ENCODE measurements at regions not wholly inside any gene's neighbourhood (a gene's known extent, or its start where the extent isn't known, plus 50 kb on each side); places are given as distances from the start of the nearest gene placed in this dataset.
A peak's percentile ranks its signal among the peaks of the same experiment; 100 is the strongest.

DNA sequence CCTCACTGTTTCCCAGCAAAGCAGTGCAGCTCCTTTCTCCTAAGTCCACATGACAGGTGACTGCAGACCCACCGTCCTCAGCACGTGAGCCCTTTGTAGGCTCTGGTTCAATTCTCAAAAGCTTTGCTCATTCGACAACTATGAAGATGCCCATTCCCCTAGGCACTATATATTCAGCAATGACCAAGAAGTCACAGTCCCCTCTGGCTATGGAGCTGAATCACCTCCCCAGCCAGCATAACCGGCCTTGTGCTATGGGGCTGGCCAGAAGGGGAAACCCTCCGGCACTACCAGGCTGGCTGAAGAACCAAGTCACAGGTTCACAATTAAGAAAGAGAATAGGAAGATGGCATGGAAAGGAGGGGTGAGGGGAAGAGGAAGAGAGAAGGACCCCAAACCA is 139.7 kb downstream of the WSCD1 start:
- DNase-seq, result no peak

DNA sequence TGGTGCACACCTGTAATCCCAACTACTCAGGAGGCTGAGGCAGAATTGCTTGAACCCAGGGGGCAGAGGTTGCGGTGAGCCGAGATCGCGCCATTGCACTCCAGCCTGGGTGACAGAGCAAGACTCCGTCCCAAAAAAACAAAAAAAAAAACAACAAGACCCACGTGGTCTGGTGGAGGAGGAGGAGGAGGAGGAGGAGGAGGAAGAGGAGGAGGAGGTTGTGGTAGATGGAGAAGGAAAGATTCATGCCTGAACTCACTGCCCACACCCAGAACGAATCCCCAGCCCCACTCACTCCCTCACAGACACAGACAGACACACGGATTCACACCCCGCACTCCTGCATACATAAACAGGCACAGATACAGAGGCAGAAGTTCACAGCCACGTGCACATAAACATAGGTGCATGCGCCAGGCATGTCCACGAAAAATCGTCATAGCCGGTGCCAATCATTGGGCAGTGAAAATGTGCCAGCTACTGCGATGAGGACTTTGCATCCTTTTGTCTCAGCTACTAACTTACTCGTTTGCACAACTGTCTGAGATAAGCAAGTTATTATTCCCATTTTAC is 138.5 kb downstream of the WSCD1 start:
- DNase-seq, result no peak

DNA sequence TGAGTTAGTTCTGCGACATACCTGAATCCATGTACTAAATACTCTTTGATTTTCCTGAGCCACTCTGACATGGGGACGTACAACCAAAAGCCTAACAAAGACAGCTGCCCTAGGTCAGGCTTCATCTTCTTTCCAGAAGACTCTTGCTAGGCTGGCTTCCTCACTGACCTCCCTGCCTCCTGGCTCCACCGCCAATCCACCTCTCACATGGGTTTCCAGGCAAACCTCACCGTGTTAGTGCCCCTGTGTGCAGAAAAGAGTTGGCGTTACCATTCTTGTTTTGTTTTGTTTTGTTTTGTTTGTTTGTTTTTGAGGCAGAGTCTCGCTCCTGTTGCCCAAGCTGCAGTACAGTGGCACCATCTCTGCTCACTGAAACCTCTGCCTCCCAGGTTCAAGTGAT is 135.3 kb downstream of the WSCD1 start:
- no peak for DNase-seq

DNA sequence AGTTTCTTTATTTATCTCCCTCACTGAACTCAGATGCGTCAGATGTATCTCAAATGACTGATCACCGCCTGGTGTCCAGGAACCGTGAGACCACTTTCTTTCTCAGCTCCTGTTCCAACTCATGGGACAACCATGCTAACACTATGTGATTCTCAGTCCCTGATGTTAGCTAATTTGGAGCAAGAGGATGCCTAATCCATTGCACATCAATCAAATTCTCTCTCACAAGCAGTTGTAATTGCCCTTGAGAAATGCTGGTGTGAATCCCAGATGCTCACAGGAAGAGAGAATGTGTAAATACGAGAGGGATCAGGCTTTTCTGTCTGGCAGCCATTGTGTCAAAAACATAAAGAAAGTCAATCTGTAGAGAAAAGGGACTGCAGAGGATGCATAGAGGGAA is 134.9 kb downstream of the WSCD1 start:
- DNase-seq, result no peak

GRCh38 chr17:6204203-6204722 is 134.1 kb downstream of the WSCD1 start:
- no peak for DNase-seq

DNA sequence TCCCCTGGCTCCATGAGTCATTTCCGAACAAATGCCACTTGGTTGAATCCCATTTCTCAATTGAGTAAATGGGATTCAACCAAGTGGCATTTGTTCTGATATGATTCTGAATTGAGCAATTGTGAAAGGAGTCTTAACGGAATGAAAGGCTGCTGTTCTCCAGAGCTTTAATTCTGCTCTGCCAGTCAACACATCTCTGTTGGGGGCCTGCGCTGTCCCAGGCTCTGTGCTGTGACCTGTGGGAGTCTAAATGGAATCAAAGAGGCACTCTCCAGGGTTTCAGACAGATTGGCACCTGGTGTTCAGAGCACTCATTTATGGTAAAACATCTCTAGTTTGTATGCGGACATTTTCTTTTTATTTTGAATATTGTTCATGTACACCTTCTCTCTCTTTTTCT is 126.2 kb downstream of the WSCD1 start:
- peak; percentile 32 for DNase-seq

- no peak for DNase-seq
Observed at GRCh38 chr17:6195123-6195522, 124.9 kb downstream of the WSCD1 start.

GRCh38 chr17:6191405-6192324 is 121.5 kb downstream of the WSCD1 start:
- DNase-seq, result peak; percentile 28

- DNase-seq, result peak; percentile 80
Observed at GRCh38 chr17:6187836-6188235, 117.7 kb downstream of the WSCD1 start.

DNA sequence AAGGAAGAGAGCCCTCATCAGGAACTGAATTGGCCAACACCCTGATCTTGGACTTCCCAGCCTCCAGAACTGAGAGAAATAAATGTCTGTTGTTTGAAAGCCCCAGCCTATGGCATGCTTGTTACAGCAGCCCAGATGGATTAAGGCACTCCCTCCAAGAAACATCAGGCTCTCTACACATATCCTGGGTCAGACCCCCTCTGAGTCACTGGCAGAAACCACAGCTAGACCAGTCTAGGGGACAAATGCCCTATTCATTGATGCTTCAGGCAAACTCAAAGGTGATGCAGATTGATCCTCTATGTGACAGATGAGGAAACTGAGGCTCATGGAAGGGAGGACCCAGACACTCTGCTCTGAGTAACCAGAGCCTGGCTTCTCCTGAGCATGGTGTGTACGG is 116.8 kb downstream of the WSCD1 start:
- no peak for DNase-seq

DNA sequence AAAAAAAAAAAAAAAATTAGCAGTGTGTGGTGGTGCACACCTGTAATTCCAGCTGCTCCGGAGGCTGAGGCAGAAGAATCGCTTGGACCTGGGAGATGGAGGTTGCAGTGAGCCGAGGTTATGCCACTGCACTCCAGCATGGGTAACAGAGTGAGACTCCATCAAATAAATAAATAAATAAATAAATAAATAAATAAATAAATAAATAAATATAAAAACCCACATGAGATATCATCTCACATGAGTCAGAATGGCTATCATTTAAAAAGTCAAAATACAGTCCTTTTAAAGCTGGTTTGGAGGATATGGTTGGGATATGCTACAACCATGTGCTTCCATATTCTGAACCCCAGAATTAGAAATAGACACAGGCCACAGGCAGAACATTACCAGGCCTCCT is 114.3 kb downstream of the WSCD1 start:
- no peak for DNase-seq

DNA sequence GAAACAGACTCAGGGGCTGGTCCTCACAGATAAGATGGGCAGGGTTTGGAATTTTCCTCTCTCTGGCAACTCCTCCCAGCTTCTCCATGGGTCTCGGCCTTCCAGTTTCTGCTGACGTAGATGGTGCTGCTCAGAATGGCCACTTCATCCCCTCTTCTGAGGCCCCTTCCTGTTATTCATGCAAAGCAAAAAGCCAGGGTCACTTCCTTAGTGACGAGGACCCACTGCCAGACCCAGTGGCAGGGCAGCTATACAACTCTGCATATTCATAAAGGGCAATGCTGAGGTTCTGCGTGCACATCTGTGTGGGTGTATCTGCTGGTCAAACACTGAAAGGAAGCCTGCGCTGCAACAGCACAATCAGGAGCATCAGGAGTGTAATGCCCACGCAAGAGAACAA is 108.8 kb downstream of the WSCD1 start:
- no peak for DNase-seq

DNA sequence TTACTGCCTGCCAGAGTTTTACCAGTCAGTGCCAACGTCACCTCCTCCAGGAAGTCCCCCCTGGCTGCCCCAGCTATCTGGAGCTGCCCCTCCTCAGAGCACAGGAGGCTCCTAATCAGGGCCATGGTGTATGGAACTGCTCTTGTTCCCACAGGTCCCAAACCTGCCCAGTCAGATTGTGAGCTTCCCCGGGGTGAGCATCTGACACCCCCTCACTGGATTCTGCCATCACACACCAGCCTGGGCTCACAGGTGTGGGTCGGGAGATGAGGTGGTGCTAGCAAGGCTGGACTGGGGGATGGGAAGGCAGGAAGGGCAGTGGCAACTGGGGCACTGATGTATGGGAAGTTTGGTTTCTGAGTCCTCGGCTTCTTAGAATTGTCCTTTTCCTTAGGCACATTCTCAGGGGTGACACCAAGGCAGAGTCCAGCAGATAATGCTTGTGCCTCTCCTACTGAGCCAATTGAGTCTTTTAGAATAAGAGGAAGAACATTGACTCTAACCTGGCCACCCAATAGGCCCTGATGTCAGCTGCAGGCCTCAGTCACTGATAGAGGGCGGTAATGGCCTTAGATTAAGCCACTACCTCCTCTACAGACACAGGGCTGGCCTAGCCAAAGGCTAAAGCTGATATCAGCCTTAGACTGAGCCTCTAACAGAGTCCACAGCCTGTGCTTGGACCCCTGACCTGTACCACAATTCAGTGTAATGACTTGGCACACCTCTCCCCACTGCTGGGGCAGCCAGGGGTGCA is 107.9 kb downstream of the WSCD1 start:
- no peak for DNase-seq

All from NCI-H69 (cell line).